Breast epithelium (tissue), 3 donors: ENCODE measurements at regions not wholly inside any gene's neighbourhood (a gene's known extent, or its start where the extent isn't known, plus 50 kb on each side); places are given as distances from the start of the nearest gene placed in this dataset.

ENCODE experiments used
- POLR2A ChIP-seq: fragments of 450-650 bp; IDR thresholded peaks from one replicate; pipeline ENCODE4 v1.6.1; 2016; ENCODE audit warnings: antibody characterized with exemption, mild to moderate bottlenecking, moderate library complexity
- POLR2AphosphoS5 ChIP-seq, 3 donors: sonication (generic); formaldehyde crosslinking; IDR thresholded peaks; one replicate each; pipeline ENCODE4 v1.6.1; 2017; ENCODE audit warnings: antibody characterized with exemption in 3 of 3

DNA sequence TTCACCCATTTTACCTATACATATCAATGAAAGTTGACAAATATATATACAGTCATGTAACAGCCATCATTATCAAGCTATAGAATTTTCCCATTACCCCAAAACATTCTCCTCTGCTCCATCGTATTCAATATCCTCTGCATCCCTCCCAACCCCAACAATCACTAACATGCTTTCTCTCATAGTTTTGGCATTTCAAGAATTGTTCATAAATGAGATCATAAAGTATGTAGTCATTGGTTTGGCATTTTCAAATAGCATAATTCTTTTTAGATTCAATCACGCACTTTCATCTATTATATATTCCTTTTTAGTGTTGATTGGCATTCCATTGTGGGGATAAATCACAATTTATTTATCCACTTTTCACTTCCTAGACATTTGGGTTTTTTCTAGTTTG lies 866.0 kb upstream of the TMEM132C start:
- TF ChIP-seq POLR2A (no peak), POLR2AphosphoS5 (IDR thresholded peaks at IDR 0.05) (no peak)
